ENCODE measurements at regions not wholly inside any gene's neighbourhood (a gene's known extent, or its start where the extent isn't known, plus 50 kb on each side); places are given as distances from the start of the nearest gene placed in this dataset.
"Not testable (repeated sequence)": the region's sequence is repeated elsewhere in the genome, so short reads cannot be mapped to it uniquely, and the experiment has no call there.

- ChIA-PET POLR2A (no interaction called here), CTCF (no interaction called here)
- peaks cover 3% of the 10 kb centered on the region for H3K27me3 Mint-ChIP-seq (ENCODE audit: insufficient read depth, unreplicated experiment)
- no peak overlapping the region for H3K27ac Mint-ChIP-seq (ENCODE audit: low read depth, unreplicated experiment)
- TF ChIP-seq CTCF (IDR thresholded peaks at IDR 0.05; ENCODE audit: unreplicated experiment) = no peak
- peaks cover 6% of the 10 kb centered on the region for H3K4me1 Mint-ChIP-seq (ENCODE audit: insufficient read depth, unreplicated experiment)
- no peaks in the 10 kb centered on the region for H3K36me3 Mint-ChIP-seq (ENCODE audit: insufficient read depth, unreplicated experiment)
- BruUV-seq (replicated peaks) = no TSS peak
- no peak for DNase-seq (ENCODE audit: unreplicated experiment)
- intact Hi-C loops (cut with micrococcal nuclease) = no loop called here
- no peaks in the 10 kb centered on the region for H3K9me3 Mint-ChIP-seq (ENCODE audit: unreplicated experiment)
- no peak overlapping the region for H3K4me3 Mint-ChIP-seq (ENCODE audit: unreplicated experiment)
These were observed 154.4 kb upstream of the NOCT start for GRCh38 chr4:138861135-138861534.

- H3K4me1 Mint-ChIP-seq (ENCODE audit: insufficient read depth, unreplicated experiment); BruUV-seq (replicated peaks); H3K27ac Mint-ChIP-seq (ENCODE audit: low read depth, unreplicated experiment); POLR2A ChIA-PET; H3K36me3 Mint-ChIP-seq (ENCODE audit: insufficient read depth, unreplicated experiment); DNase-seq (ENCODE audit: unreplicated experiment); H3K4me3 Mint-ChIP-seq (ENCODE audit: unreplicated experiment); intact Hi-C loops (cut with micrococcal nuclease); H3K9me3 Mint-ChIP-seq (ENCODE audit: unreplicated experiment): not testable (repeated sequence)
- CTCF ChIA-PET = interaction anchor here (0.7 kb wide), 1 partner anchor 90 kb away, joined by 3 read pairs; no protein-coding TSS in a partner anchor
- peaks cover 11% of the 10 kb centered on the region for H3K27me3 Mint-ChIP-seq (ENCODE audit: insufficient read depth, unreplicated experiment)
These were observed 155.2 kb upstream of the NOCT start for GRCh38 chr4:138860357-138860756.

- intact Hi-C loops (cut with micrococcal nuclease) = no loop called here
- BruUV-seq (replicated peaks) = no TSS peak
- Mint-ChIP-seq H3K27ac (ENCODE audit: low read depth, unreplicated experiment) (no peak overlapping the region), H3K36me3 (ENCODE audit: insufficient read depth, unreplicated experiment) (no peaks in the 10 kb centered on the region), H3K27me3 (ENCODE audit: insufficient read depth, unreplicated experiment) (peaks cover 12% of the 10 kb centered on the region), H3K4me3 (ENCODE audit: unreplicated experiment) (no peak overlapping the region), H3K9me3 (ENCODE audit: unreplicated experiment) (no peaks in the 10 kb centered on the region), H3K4me1 (ENCODE audit: insufficient read depth, unreplicated experiment) (peaks cover 6% of the 10 kb centered on the region)
- peak; percentile 16 for DNase-seq (ENCODE audit: unreplicated experiment)
- ChIA-PET POLR2A (no interaction called here), CTCF (no interaction called here)
- TF ChIP-seq CTCF (IDR thresholded peaks at IDR 0.05; ENCODE audit: unreplicated experiment) = no peak
These were observed 156.3 kb upstream of the NOCT start for GRCh38 chr4:138859254-138859653.

- no peak for DNase-seq (ENCODE audit: unreplicated experiment)
- H3K36me3 Mint-ChIP-seq (ENCODE audit: insufficient read depth, unreplicated experiment) = no peaks in the 10 kb centered on the region
- intact Hi-C loops (cut with micrococcal nuclease) = no loop called here
- H3K4me3 Mint-ChIP-seq (ENCODE audit: unreplicated experiment) = no peak overlapping the region
- ChIA-PET POLR2A (no interaction called here), CTCF (no interaction called here)
- H3K27me3 Mint-ChIP-seq (ENCODE audit: insufficient read depth, unreplicated experiment) = peaks cover 12% of the 10 kb centered on the region
- TF ChIP-seq CTCF (IDR thresholded peaks at IDR 0.05; ENCODE audit: unreplicated experiment) = no peak
- no TSS peak for BruUV-seq (replicated peaks)
- no peaks in the 10 kb centered on the region for H3K9me3 Mint-ChIP-seq (ENCODE audit: unreplicated experiment)
- no peak overlapping the region for H3K27ac Mint-ChIP-seq (ENCODE audit: low read depth, unreplicated experiment)
- H3K4me1 Mint-ChIP-seq (ENCODE audit: insufficient read depth, unreplicated experiment) = peaks cover 6% of the 10 kb centered on the region
These were observed 157.2 kb upstream of the NOCT start for GRCh38 chr4:138858419-138858818.

GRCh38 chr4:138857416-138857815, 158.2 kb upstream of the NOCT start:
- intact Hi-C loops (cut with micrococcal nuclease) = no loop called here
- Mint-ChIP-seq H3K4me1 (ENCODE audit: insufficient read depth, unreplicated experiment) (peaks cover 6% of the 10 kb centered on the region), H3K36me3 (ENCODE audit: insufficient read depth, unreplicated experiment) (no peaks in the 10 kb centered on the region), H3K27me3 (ENCODE audit: insufficient read depth, unreplicated experiment) (peaks cover 12% of the 10 kb centered on the region), H3K9me3 (ENCODE audit: unreplicated experiment) (no peaks in the 10 kb centered on the region), H3K27ac (ENCODE audit: low read depth, unreplicated experiment) (no peak overlapping the region), H3K4me3 (ENCODE audit: unreplicated experiment) (no peak overlapping the region)
- no peak for DNase-seq (ENCODE audit: unreplicated experiment)
- CTCF ChIA-PET = interaction anchor here (0.7 kb wide), 1 partner anchor 1126 kb away, joined by 3 read pairs; no protein-coding TSS in a partner anchor
- POLR2A ChIA-PET = no interaction called here
- BruUV-seq (replicated peaks) = no TSS peak
- no peak for TF ChIP-seq CTCF (IDR thresholded peaks at IDR 0.05; ENCODE audit: unreplicated experiment)

Data from MCF 10A (cell line).